ENCODE measurements at regions not wholly inside any gene's neighbourhood (a gene's known extent, or its start where the extent isn't known, plus 50 kb on each side); places are given as distances from the start of the nearest gene placed in this dataset.
A peak's percentile ranks its signal among the peaks of the same experiment; 100 is the strongest.

DNA sequence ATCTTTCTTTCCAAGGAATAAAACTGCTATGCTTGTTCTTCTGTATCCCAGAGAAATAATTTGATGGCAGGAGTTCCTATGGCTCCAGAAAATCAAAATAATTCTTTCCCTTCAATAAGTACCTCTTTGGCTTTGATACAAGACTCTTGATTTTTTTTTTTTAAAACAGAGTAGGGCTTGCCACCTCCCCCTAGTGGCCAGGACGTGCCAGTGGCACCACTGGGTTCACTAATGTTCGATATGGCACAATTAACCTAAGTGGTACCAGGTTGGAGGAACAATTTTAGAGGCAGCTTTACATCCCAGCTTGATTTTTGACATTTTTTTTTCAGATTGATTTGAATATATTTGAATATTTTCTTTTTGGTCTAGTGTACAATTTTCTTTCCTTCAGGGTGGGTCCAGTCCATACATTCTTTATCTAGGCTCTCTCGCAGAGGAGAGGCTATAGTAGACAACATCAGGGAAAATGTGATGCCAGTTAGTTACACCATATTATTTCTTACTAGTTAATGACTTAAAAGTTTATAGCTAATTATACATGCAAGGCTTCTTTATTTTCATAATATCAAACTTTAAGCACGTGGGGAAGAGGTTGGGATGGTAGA lies 330.9 kb downstream of the S1PR1 start:
- H3K18ac ChIP-seq (ENCODE audit: extremely low read depth, low read length), result no peak overlapping the region
- no peak overlapping the region for H2AFZ ChIP-seq (ENCODE audit: low read length)
- H3K4me2 ChIP-seq (ENCODE audit: insufficient read depth in 1 of 2, low read depth in 2 of 2, low read length in 2 of 2), result no peak overlapping the region
- H2BK5ac ChIP-seq (ENCODE audit: low read depth, low read length), result no peak overlapping the region
- H2AK5ac ChIP-seq (ENCODE audit: low read depth, low read length), result no peak overlapping the region
- no peak overlapping the region for H4K5ac ChIP-seq (ENCODE audit: insufficient read length, low read depth, low read length)
- no peaks in the 10 kb centered on the region for H3K36me3 ChIP-seq (ENCODE audit: control insufficient read depth in 2 of 4, insufficient read depth in 4 of 4, low read length in 3 of 4)
- H3K9me3 ChIP-seq (ENCODE audit: insufficient read depth in 2 of 2, low read depth in 1 of 2, low read length in 1 of 2), result peaks cover 0 to 2% of the 10 kb centered on the region in 2 experiments; a peak in 2 of 4 replicates
- POLR2A ChIA-PET (ENCODE audit: partially characterized antibody), result no interaction called here
- DNase-seq (ENCODE audit: low read depth in 1 of 2, low spot score in 2 of 2) (peak in 1 of 2 experiments; percentile 50), FAIRE-seq (peak; percentile 42)
- no peaks in the 10 kb centered on the region for H3K23me2 ChIP-seq (ENCODE audit: low read depth, low read length)
- no peak overlapping the region for H3K4me3 ChIP-seq (ENCODE audit: extremely low read depth in 1 of 4, insufficient read depth in 2 of 4, low read depth in 3 of 4, low read length in 4 of 4)
- no peaks in the 10 kb centered on the region for H3K4me1 ChIP-seq (replicated peaks in 1 of 4; ENCODE audit: control insufficient read depth in 3 of 4, insufficient read depth in 4 of 4, low read length in 3 of 4)
- no peaks in the 10 kb centered on the region for H3K79me1 ChIP-seq (ENCODE audit: low read depth, low read length)
- CTCF ChIA-PET (ENCODE audit: partially characterized antibody), result interaction anchor here (0.7 to 2.0 kb wide), 15 partner anchors 10 to 1662 kb away, joined by 3 to 16 read pairs (median 4); no protein-coding TSS in a partner anchor
- no peak overlapping the region for H3K23ac ChIP-seq (ENCODE audit: insufficient read length)
- H2BK20ac ChIP-seq (ENCODE audit: low read length), result no peak overlapping the region
- no peak overlapping the region for H2BK15ac ChIP-seq (ENCODE audit: low read length)
- H2BK120ac ChIP-seq (replicated peaks; ENCODE audit: low read depth, low read length), result no peak overlapping the region
- no peak overlapping the region for H4K91ac ChIP-seq (replicated peaks; ENCODE audit: insufficient read length, low read length)
- 63% methylated on average over 4 of the region's 4 CpGs; no CpG with 5 or more reads in 1 of the 2 experiments for WGBS, 2 experiments (ENCODE audit: extremely low coverage in 1 of 2, insufficient coverage in 1 of 2, insufficient read length in 1 of 2, insufficient replicate concordance in 2 of 2, low coverage in 1 of 2, low lambda C conversion rate in 2 of 2, missing lambda C conversion rate in 1 of 2)
- no peak for TF ChIP-seq CBX5 (IDR thresholded peaks at IDR 0.05; ENCODE audit: low read depth, low read length)
- TF ChIP-seq, protein P1, sequence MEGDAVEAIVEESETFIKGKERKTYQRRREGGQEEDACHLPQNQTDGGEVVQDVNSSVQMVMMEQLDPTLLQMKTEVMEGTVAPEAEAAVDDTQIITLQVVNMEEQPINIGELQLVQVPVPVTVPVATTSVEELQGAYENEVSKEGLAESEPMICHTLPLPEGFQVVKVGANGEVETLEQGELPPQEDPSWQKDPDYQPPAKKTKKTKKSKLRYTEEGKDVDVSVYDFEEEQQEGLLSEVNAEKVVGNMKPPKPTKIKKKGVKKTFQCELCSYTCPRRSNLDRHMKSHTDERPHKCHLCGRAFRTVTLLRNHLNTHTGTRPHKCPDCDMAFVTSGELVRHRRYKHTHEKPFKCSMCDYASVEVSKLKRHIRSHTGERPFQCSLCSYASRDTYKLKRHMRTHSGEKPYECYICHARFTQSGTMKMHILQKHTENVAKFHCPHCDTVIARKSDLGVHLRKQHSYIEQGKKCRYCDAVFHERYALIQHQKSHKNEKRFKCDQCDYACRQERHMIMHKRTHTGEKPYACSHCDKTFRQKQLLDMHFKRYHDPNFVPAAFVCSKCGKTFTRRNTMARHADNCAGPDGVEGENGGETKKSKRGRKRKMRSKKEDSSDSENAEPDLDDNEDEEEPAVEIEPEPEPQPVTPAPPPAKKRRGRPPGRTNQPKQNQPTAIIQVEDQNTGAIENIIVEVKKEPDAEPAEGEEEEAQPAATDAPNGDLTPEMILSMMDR (IDR thresholded peaks at IDR 0.05; ENCODE audit: control extremely low read depth in 1 of 3, insufficient read depth in 1 of 3, low read depth in 1 of 3, low read length in 3 of 3), result peak; percentile 67 to 85 (median 77)
- no peak for TF ChIP-seq HDAC2 (IDR thresholded peaks at IDR 0.05; ENCODE audit: borderline replicate concordance in 1 of 2, low read depth in 2 of 2, low read length in 2 of 2)
- TF ChIP-seq RAD21 (IDR thresholded peaks at IDR 0.05 in 1 of 2, conservative IDR thresholded peaks at IDR 0.05 in 1 of 2; ENCODE audit: low read depth in 2 of 2, low read length in 2 of 2), result peak; percentile 45 to 58
- no peak for TF ChIP-seq SIX5 (IDR thresholded peaks at IDR 0.05; ENCODE audit: low read depth, low read length)
- TF ChIP-seq TAF7 (optimal IDR thresholded peaks at IDR 0.05; ENCODE audit: borderline replicate concordance, low read depth, low read length), result no peak
- no peak overlapping the region for H3K4ac ChIP-seq (replicated peaks; ENCODE audit: insufficient read length, low read depth, low read length)
- H3K27me3 ChIP-seq (replicated peaks in 1 of 4; ENCODE audit: control insufficient read depth in 3 of 4, extremely low read depth in 1 of 4, insufficient read depth in 3 of 4, low read length in 3 of 4), result no peaks in the 10 kb centered on the region
- H3K14ac ChIP-seq (ENCODE audit: insufficient read length), result no peak overlapping the region
- no peak overlapping the region for H2BK12ac ChIP-seq (ENCODE audit: low read depth, low read length)
- no peaks in the 10 kb centered on the region for H4K20me1 ChIP-seq (replicated peaks in 1 of 2; ENCODE audit: control insufficient read depth in 1 of 2, insufficient read depth in 2 of 2, low read length in 2 of 2)
- H3K79me2 ChIP-seq (ENCODE audit: control insufficient read depth in 1 of 2, insufficient read depth in 2 of 2, low read length in 2 of 2), result no peaks in the 10 kb centered on the region
- H4K8ac ChIP-seq (ENCODE audit: extremely low read depth, insufficient read depth, low read length), result no peak overlapping the region
- no peak overlapping the region for H3K27ac ChIP-seq (ENCODE audit: low read depth, low read length)
- no peak overlapping the region for H3K56ac ChIP-seq (replicated peaks; ENCODE audit: insufficient read length, low read depth, low read length)
- H3K9ac ChIP-seq (replicated peaks in 1 of 4; ENCODE audit: extremely low read depth in 1 of 4, low read depth in 3 of 4, low read length in 3 of 4), result no peak overlapping the region
